ENCODE measurements at regions not wholly inside any gene's neighbourhood (a gene's known extent, or its start where the extent isn't known, plus 50 kb on each side); places are given as distances from the start of the nearest gene placed in this dataset.
"Not testable (repeated sequence)": the region's sequence is repeated elsewhere in the genome, so short reads cannot be mapped to it uniquely, and the experiment has no call there.

- Histone ChIP-seq H3K36me3 (replicated peaks) (no peaks in the 10 kb centered on the region), H3K4me3 (no peak overlapping the region), H3K9me3 (no peaks in the 10 kb centered on the region), H3K4me1 (no peaks in the 10 kb centered on the region), H3K27me3 (ENCODE audit: low read depth) (no peaks in the 10 kb centered on the region)
- DNase-seq (ENCODE audit: low spot score in 2 of 2), result no peak
- in situ Hi-C loops (cut with MboI; ENCODE audit: low sequenced_read_pairs), result no loop called here
These were observed 146.1 kb upstream of the TMEM196 start for GRCh38 chr7:19919261-19920095.

- Histone ChIP-seq H3K4me1 (no peaks in the 10 kb centered on the region), H3K4me3 (no peak overlapping the region), H3K27me3 (ENCODE audit: low read depth) (no peaks in the 10 kb centered on the region), H3K36me3 (replicated peaks) (no peaks in the 10 kb centered on the region), H3K9me3 (no peaks in the 10 kb centered on the region)
- in situ Hi-C loops (cut with MboI; ENCODE audit: low sequenced_read_pairs), result no loop called here
- DNase-seq (ENCODE audit: low spot score in 2 of 2), result no peak
These were observed 142.6 kb upstream of the TMEM196 start for GRCh38 chr7:19916046-19916445.

DNA sequence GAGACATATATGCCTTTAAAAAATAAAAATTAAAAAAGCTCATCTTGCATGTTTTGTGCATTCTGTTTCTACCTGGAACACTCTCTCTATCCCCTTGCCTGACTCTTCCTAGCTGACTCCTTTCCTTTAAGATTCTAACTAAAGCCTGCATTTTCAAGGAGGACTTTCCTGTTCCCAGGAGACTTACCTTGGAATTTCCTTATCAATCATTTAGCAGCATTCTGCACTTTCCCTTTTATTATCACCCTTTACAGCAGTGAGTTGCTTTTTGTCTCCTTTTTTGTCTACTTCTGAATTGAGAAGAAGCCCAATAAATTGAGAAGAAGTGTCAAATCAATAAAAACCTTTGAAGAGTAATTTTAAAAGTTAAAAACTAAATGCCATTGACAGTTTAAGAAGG lies 142.2 kb upstream of the TMEM196 start:
- no peaks in the 10 kb centered on the region for H3K36me3 ChIP-seq (replicated peaks)
- H3K4me3 ChIP-seq, result no peak overlapping the region
- no peaks in the 10 kb centered on the region for H3K4me1 ChIP-seq
- in situ Hi-C loops (cut with MboI; ENCODE audit: low sequenced_read_pairs), result no loop called here
- H3K27me3 ChIP-seq (ENCODE audit: low read depth), result no peaks in the 10 kb centered on the region
- no peak for DNase-seq (ENCODE audit: low spot score in 2 of 2)
- no peaks in the 10 kb centered on the region for H3K9me3 ChIP-seq

- no peak for DNase-seq (ENCODE audit: low spot score in 2 of 2)
- H3K4me3 ChIP-seq, result no peak overlapping the region
- in situ Hi-C loops (cut with MboI; ENCODE audit: low sequenced_read_pairs), result no loop called here
- H3K36me3 ChIP-seq (replicated peaks), result no peaks in the 10 kb centered on the region
- H3K4me1 ChIP-seq, result no peaks in the 10 kb centered on the region
- no peaks in the 10 kb centered on the region for H3K27me3 ChIP-seq (ENCODE audit: low read depth)
- H3K9me3 ChIP-seq, result no peaks in the 10 kb centered on the region
These were observed 141.4 kb upstream of the TMEM196 start for GRCh38 chr7:19914866-19915265.

GRCh38 chr7:19900118-19900517 lies 126.7 kb upstream of the TMEM196 start:
- no peak for DNase-seq (ENCODE audit: low spot score in 2 of 2)
- Histone ChIP-seq H3K4me3 (no peak overlapping the region), H3K4me1 (no peaks in the 10 kb centered on the region), H3K27me3 (ENCODE audit: low read depth) (no peaks in the 10 kb centered on the region), H3K9me3 (no peaks in the 10 kb centered on the region), H3K36me3 (replicated peaks) (no peaks in the 10 kb centered on the region)
- in situ Hi-C loops (cut with MboI; ENCODE audit: low sequenced_read_pairs), result no loop called here

DNA sequence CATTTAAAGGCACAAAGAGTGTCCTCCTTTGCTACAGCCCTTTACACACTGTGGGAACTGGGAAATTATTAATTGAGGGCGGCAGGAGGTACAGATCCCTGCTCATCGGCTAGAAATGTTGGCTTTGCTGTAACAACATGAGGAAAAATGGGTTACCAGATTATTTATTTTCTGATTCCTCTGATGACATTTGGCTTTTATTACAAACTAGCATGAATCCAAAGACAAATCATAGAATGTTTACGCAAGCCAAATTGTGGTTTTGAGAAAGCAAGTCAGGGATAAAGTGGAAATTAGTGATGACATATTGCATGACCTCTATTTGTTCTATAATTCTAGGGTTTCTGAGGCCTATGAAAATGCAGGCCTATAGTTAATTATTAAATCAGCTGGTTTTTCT lies 126.1 kb upstream of the TMEM196 start:
- Histone ChIP-seq H3K36me3 (replicated peaks) (no peaks in the 10 kb centered on the region), H3K27me3 (ENCODE audit: low read depth) (no peaks in the 10 kb centered on the region), H3K4me3 (no peak overlapping the region), H3K9me3 (no peaks in the 10 kb centered on the region), H3K4me1 (no peaks in the 10 kb centered on the region)
- DNase-seq (ENCODE audit: low spot score in 2 of 2), result no peak
- in situ Hi-C loops (cut with MboI; ENCODE audit: low sequenced_read_pairs), result no loop called here

DNA sequence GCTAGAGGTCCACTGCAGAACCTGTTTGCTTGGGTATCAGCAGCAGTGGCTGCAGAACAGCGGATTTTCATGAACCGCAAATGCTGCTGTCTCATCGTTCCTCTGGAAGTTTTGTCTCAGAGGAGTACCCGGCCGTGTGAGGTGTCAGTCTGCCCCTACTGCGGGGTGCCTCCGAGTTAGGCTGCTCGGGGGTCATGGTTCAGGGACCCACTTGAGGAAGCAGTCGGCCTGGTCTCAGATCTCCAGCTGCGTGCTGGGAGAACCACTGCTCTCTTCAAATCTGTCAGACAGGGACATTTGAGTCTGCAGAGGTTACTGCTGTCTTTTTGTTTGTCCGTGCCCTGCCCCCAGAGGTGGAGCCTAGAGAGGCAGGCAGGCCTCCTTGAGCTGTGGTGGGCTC lies 109.5 kb upstream of the TMEM196 start:
- in situ Hi-C loops (cut with MboI; ENCODE audit: low sequenced_read_pairs); H3K9me3 ChIP-seq: not testable (repeated sequence)

GRCh38 chr7:19872094-19872493 lies 98.7 kb upstream of the TMEM196 start:
- no peaks in the 10 kb centered on the region; the same call in 1 of the 2 replicates for H3K27me3 ChIP-seq (ENCODE audit: low read depth)
- no peak overlapping the region for H3K4me3 ChIP-seq
- in situ Hi-C loops (cut with MboI; ENCODE audit: low sequenced_read_pairs), result no loop called here
- H3K9me3 ChIP-seq, result no peaks in the 10 kb centered on the region
- H3K36me3 ChIP-seq (replicated peaks), result no peaks in the 10 kb centered on the region
- no peak for DNase-seq (ENCODE audit: low spot score in 2 of 2)
- no peaks in the 10 kb centered on the region for H3K4me1 ChIP-seq

More for the DNA sequence above, 109.5 kb upstream of the TMEM196 start:
- DNase-seq (ENCODE audit: low spot score in 2 of 2); H3K36me3 ChIP-seq (replicated peaks); H3K4me3 ChIP-seq; H3K27me3 ChIP-seq (ENCODE audit: low read depth); H3K4me1 ChIP-seq: not testable (repeated sequence)

DNA sequence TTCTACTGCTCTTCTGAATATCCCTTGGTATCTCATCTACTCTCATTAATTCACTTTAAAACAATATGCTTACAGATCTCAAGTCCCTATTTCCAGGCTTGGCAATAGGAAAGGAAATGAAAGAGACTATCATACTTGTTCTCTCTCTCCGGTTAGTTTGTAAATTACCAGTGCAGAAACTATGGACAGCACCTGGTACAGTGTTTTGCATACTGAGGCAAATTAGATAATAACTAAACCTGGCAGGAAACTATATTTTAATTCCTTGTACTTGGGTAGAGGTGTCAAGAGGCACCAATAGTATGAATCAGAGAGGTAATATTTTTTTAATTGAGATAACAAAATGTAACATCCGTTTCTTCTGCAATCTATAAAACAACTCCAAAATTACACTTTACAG lies 97.7 kb upstream of the TMEM196 start:
- Histone ChIP-seq H3K9me3 (no peaks in the 10 kb centered on the region), H3K4me3 (no peak overlapping the region), H3K4me1 (no peaks in the 10 kb centered on the region), H3K36me3 (replicated peaks) (no peaks in the 10 kb centered on the region), H3K27me3 (ENCODE audit: low read depth) (no peaks in the 10 kb centered on the region; the same call in 1 of the 2 replicates)
- in situ Hi-C loops (cut with MboI; ENCODE audit: low sequenced_read_pairs), result no loop called here
- DNase-seq (ENCODE audit: low spot score in 2 of 2), result no peak

- Histone ChIP-seq H3K27me3 (ENCODE audit: low read depth) (no peaks in the 10 kb centered on the region; the same call in 1 of the 2 replicates), H3K36me3 (replicated peaks) (no peaks in the 10 kb centered on the region), H3K4me3 (no peak overlapping the region), H3K9me3 (no peaks in the 10 kb centered on the region), H3K4me1 (no peaks in the 10 kb centered on the region)
- in situ Hi-C loops (cut with MboI; ENCODE audit: low sequenced_read_pairs), result no loop called here
- DNase-seq (ENCODE audit: low spot score in 2 of 2), result no peak
These were observed 96.6 kb upstream of the TMEM196 start for GRCh38 chr7:19869979-19870378.

GRCh38 chr7:19853261-19853832 lies 79.9 kb upstream of the TMEM196 start:
- Histone ChIP-seq H3K27me3 (ENCODE audit: low read depth) (no peaks in the 10 kb centered on the region), H3K4me3 (no peak overlapping the region), H3K36me3 (replicated peaks) (no peaks in the 10 kb centered on the region), H3K4me1 (no peaks in the 10 kb centered on the region), H3K9me3 (no peaks in the 10 kb centered on the region)
- in situ Hi-C loops (cut with MboI; ENCODE audit: low sequenced_read_pairs), result no loop called here
- no peak for DNase-seq (ENCODE audit: low spot score in 2 of 2)

GRCh38 chr7:19852192-19852591 lies 78.8 kb upstream of the TMEM196 start:
- H3K9me3 ChIP-seq, result no peaks in the 10 kb centered on the region
- no peak for DNase-seq (ENCODE audit: low spot score in 2 of 2)
- H3K4me3 ChIP-seq, result no peak overlapping the region
- in situ Hi-C loops (cut with MboI; ENCODE audit: low sequenced_read_pairs), result no loop called here
- no peaks in the 10 kb centered on the region for H3K4me1 ChIP-seq
- no peaks in the 10 kb centered on the region for H3K27me3 ChIP-seq (ENCODE audit: low read depth)
- H3K36me3 ChIP-seq (replicated peaks), result no peaks in the 10 kb centered on the region

GRCh38 chr7:19851504-19851903 lies 78.1 kb upstream of the TMEM196 start:
- DNase-seq (ENCODE audit: low spot score in 2 of 2), result no peak
- Histone ChIP-seq H3K4me3 (no peak overlapping the region), H3K27me3 (ENCODE audit: low read depth) (no peaks in the 10 kb centered on the region), H3K36me3 (replicated peaks) (no peaks in the 10 kb centered on the region), H3K9me3 (no peaks in the 10 kb centered on the region), H3K4me1 (no peaks in the 10 kb centered on the region)
- in situ Hi-C loops (cut with MboI; ENCODE audit: low sequenced_read_pairs), result no loop called here

DNA sequence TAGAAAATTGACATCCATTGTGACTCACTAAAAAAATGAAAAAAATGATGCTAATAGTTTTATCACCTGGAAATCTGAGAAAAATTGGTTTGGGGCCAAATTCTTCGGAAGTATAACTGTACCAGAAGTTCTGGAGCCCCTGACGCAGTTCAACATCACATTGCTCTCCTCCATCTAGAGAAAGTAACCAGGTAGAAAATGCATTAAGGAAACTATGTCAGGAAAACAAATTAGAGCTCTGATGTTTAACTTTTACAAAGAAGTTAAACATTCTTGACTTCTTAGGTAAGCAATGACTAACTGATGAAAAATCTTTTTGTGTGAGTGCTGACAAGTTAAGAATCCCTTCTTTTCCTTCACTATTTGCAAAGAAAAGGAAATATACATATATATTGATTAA lies 61.1 kb upstream of the TMEM196 start:
- Histone ChIP-seq H3K4me3 (no peak overlapping the region), H3K27me3 (ENCODE audit: low read depth) (no peaks in the 10 kb centered on the region), H3K36me3 (replicated peaks) (no peaks in the 10 kb centered on the region), H3K4me1 (no peaks in the 10 kb centered on the region), H3K9me3 (no peaks in the 10 kb centered on the region)
- DNase-seq (ENCODE audit: low spot score in 2 of 2), result no peak
- in situ Hi-C loops (cut with MboI; ENCODE audit: low sequenced_read_pairs), result no loop called here

Data from HAP-1 (cell line).